GM10248 (cell line): ENCODE measurements at regions not wholly inside any gene's neighbourhood (a gene's known extent, or its start where the extent isn't known, plus 50 kb on each side); places are given as distances from the start of the nearest gene placed in this dataset.

Source experiments
- CTCF ChIA-PET: fragments of 300-600 bp; sonication (Branson Sonifier 250); formaldehyde crosslinking; extraction: SDS; loops from one replicate; lab custom pipeline; 2021; ENCODE audit warnings: antibody characterized with exemption; lab: Yijun Ruan, JAX
- POLR2A ChIA-PET: fragments of 350-650 bp; sonication (Branson Sonifier 250); formaldehyde crosslinking; extraction: SDS; loops from one replicate; lab custom pipeline; 2020; ENCODE audit warnings: antibody characterized with exemption; lab: Yijun Ruan, JAX
- DNase-seq: peaks from one replicate; pipeline ENCODE4 v3.0.0; 2012; ENCODE audit errors: extremely low spot score
- TF ChIP-seq, protein P1 (sequence below): IDR thresholded peaks from 2 replicates; pipeline ENCODE4 v1.5.1; 2012; ENCODE audit warnings: mild to moderate bottlenecking, low read depth; ENCODE audit errors: extremely low read depth, missing control alignments, control extremely low read depth

- DNase-seq: no peak
- POLR2A ChIA-PET: no interaction called here
- TF ChIP-seq, protein P1, sequence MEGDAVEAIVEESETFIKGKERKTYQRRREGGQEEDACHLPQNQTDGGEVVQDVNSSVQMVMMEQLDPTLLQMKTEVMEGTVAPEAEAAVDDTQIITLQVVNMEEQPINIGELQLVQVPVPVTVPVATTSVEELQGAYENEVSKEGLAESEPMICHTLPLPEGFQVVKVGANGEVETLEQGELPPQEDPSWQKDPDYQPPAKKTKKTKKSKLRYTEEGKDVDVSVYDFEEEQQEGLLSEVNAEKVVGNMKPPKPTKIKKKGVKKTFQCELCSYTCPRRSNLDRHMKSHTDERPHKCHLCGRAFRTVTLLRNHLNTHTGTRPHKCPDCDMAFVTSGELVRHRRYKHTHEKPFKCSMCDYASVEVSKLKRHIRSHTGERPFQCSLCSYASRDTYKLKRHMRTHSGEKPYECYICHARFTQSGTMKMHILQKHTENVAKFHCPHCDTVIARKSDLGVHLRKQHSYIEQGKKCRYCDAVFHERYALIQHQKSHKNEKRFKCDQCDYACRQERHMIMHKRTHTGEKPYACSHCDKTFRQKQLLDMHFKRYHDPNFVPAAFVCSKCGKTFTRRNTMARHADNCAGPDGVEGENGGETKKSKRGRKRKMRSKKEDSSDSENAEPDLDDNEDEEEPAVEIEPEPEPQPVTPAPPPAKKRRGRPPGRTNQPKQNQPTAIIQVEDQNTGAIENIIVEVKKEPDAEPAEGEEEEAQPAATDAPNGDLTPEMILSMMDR: no peak
- CTCF ChIA-PET: no interaction called here
Observed at GRCh38 chr4:145326491-145326890, 146.1 kb upstream of the OTUD4 start.

GRCh38 chr4:145324161-145324560 is 143.8 kb upstream of the OTUD4 start:
- CTCF ChIA-PET: interaction anchor here (0.7 to 2.0 kb wide), 5 partner anchors 10 to 90 kb away, joined by 3 to 4 read pairs (median 4); no protein-coding TSS in a partner anchor
- TF ChIP-seq, protein P1: no peak

GRCh38 chr4:145320294-145320693 is 139.9 kb upstream of the OTUD4 start:
- DNase-seq: no peak
- ChIA-PET POLR2A (no interaction called here), CTCF (interaction anchor here (1.4 kb wide), 1 partner anchor 15 kb away, joined by 4 read pairs; no protein-coding TSS in a partner anchor)
- TF ChIP-seq, protein P1: no peak

More at GRCh38 chr4:145324161-145324560, 143.8 kb upstream of the OTUD4 start:
- no peak for DNase-seq
- POLR2A ChIA-PET: no interaction called here

DNA sequence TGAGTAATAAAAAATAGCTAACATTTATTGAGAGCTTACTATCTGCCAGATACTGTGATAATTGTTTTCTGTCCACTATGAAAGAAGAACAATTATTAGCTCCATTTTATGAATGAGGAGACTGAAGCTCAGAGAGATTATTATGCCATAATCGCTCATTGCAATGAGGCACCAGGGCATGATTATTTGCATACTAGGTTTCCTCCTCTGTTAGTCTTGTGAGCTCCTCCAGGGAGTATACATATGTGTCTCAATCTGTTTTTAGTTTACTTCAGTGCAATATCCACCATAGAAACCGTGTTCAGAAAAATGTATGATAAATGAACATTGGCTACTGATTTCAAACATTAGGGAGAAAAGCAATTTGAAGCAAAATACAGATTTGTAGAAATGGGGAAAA is 139.4 kb upstream of the OTUD4 start:
- POLR2A ChIA-PET: no interaction called here
- TF ChIP-seq, protein P1: no peak
- CTCF ChIA-PET: interaction anchor here (1.4 kb wide), 1 partner anchor 15 kb away, joined by 4 read pairs; no protein-coding TSS in a partner anchor
- DNase-seq: no peak

DNA sequence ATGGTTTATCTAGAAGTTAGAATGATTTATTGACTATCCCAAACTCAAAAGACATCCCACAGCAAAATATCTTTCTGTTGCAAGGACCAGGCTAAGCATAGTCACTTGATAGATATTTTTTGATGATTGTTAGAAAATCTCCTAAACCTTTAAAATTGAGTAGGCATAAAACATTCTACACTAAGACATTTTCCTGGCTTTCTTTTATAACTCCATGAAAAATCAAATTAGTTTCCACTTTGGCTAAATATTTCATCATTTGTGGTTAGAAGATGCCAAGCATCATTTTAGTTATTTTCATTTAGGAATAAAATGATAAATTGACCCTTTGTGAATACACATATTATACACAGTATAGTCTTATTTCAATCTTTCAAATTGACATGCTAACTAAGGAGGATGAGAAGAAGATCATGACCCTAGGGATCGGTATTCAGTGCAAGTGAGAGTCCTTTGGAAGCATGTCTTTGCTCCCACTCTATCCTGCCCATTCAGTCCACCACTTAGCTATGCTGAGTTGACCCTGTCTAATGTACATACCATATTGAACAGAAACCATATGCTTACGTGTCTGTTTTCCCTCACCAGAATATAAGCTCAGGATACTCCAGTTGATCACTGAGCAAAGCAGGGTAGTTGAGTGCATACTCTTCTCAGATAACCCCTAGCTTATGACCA is 136.6 kb upstream of the OTUD4 start:
- DNase-seq: no peak
- POLR2A ChIA-PET: no interaction called here
- TF ChIP-seq, protein P1: no peak
- CTCF ChIA-PET: interaction anchor here (1.5 to 1.9 kb wide), 2 partner anchors 8 to 18 kb away, joined by 4 to 6 read pairs; no protein-coding TSS in a partner anchor

- no peak for DNase-seq
- TF ChIP-seq, protein P1: no peak
- ChIA-PET CTCF (interaction anchor here (1.9 kb wide), 1 partner anchor 10 kb away, joined by 6 read pairs; no protein-coding TSS in a partner anchor), POLR2A (no interaction called here)
Observed at GRCh38 chr4:145315811-145316225, 135.4 kb upstream of the OTUD4 start.
